Erythroblast (primary cell): ENCODE measurements at regions not wholly inside any gene's neighbourhood (a gene's known extent, or its start where the extent isn't known, plus 50 kb on each side); places are given as distances from the start of the nearest gene placed in this dataset.

Source experiments
- GATA1 ChIP-seq: IDR thresholded peaks from 2 replicates; pipeline ENCODE4 v1.6.1; 2011; ENCODE audit warnings: low read depth, mild to moderate bottlenecking, control low read depth, low read length, moderate library complexity
- POLR2A ChIP-seq: IDR thresholded peaks from 2 replicates; pipeline ENCODE4 v1.6.1; 2011; ENCODE audit warnings: mild to moderate bottlenecking, low read length

DNA sequence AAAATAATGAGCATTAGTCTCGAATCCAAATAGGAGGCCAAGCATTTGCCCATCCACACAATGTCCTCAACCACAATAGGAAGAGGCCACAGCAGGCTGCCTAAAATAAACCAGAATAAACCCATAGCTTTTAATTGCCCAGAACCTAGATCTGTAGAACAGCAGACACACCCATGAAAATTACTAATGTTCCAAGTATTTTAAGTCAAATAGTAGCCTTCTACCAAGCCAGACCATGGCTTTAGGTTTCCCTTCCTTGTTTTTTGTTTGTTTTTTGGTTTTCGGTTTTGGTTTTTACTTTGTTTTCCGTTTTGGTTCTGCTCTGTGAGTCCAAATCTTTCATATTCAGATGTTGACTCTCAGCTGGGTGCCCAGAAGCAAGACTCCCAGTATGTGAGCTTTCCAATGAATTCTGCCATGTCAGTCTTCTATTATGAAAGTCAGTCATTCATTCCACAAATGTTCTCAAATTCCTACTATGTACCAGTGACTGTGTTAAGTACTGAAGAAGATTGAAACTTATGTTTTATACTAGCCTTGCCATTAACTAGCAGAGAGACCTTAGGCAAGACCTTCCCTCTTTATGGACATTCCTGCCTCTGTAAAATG is 57.8 kb upstream of the BOC start:
- no peak for TF ChIP-seq POLR2A
- TF ChIP-seq GATA1 = no peak
